ENCODE measurements at regions not wholly inside any gene's neighbourhood (a gene's known extent, or its start where the extent isn't known, plus 50 kb on each side); places are given as distances from the start of the nearest gene placed in this dataset.

DNA sequence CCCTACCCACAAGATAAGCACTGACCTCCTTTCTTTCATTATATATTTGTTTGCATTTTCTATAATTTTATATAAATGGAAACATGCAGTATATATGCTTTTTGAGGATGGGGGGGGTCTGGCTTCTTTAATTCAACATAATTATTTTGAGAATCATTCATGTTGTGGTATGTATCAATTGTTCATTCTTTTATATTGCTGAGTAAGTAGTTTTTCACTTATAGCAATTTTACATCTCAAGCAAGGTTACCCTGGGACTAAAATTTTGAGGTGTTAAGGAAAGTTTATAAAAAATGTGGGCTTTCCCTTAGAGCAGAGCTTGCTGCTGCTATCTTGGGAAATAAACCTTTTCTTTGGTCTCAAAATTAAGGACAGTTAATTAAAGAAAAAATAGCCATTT, 89.9 kb upstream of the EGLN3 start:
- Histone ChIP-seq H3K9me3 (no peaks in the 10 kb centered on the region), H3K4me1 (peaks cover 17% of the 10 kb centered on the region), H3K27ac (no peak overlapping the region), H3K4me2 (no peak overlapping the region), H3K4me3 (no peak overlapping the region)
- POLR2A ChIA-PET: no interaction called here
- ATAC-seq (no peak), FAIRE-seq (no peak), DNase-seq (ENCODE audit: low read depth in 1 of 2, low spot score in 1 of 2) (no peak)
- CTCF ChIA-PET: interaction anchor here (1.6 kb wide), 1 partner anchor 20 kb away, joined by 4 read pairs; no protein-coding TSS in a partner anchor
- TF ChIP-seq, protein P1, sequence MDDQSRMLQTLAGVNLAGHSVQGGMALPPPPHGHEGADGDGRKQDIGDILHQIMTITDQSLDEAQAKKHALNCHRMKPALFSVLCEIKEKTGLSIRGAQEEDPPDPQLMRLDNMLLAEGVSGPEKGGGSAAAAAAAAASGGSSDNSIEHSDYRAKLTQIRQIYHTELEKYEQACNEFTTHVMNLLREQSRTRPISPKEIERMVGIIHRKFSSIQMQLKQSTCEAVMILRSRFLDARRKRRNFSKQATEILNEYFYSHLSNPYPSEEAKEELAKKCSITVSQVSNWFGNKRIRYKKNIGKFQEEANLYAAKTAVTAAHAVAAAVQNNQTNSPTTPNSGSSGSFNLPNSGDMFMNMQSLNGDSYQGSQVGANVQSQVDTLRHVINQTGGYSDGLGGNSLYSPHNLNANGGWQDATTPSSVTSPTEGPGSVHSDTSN (IDR thresholded peaks at IDR 0.05): no peak
- TF ChIP-seq MAFK (IDR thresholded peaks at IDR 0.05; ENCODE audit: partially characterized antibody): peak; percentile 91
- TF ChIP-seq KDM1A (IDR thresholded peaks at IDR 0.05; ENCODE audit: low read depth): no peak
- no peak for TF ChIP-seq PHF8 (IDR thresholded peaks at IDR 0.05; ENCODE audit: borderline replicate concordance, low read depth)
- no peak for TF ChIP-seq SREBF2 (IDR thresholded peaks at IDR 0.05)
- no peak for TF ChIP-seq FOSB (CRISPR knock-in tag; IDR thresholded peaks at IDR 0.05)
- TF ChIP-seq JUNB (IDR thresholded peaks at IDR 0.05): no peak
- no peak for TF ChIP-seq SMC3 (IDR thresholded peaks at IDR 0.05)

DNA sequence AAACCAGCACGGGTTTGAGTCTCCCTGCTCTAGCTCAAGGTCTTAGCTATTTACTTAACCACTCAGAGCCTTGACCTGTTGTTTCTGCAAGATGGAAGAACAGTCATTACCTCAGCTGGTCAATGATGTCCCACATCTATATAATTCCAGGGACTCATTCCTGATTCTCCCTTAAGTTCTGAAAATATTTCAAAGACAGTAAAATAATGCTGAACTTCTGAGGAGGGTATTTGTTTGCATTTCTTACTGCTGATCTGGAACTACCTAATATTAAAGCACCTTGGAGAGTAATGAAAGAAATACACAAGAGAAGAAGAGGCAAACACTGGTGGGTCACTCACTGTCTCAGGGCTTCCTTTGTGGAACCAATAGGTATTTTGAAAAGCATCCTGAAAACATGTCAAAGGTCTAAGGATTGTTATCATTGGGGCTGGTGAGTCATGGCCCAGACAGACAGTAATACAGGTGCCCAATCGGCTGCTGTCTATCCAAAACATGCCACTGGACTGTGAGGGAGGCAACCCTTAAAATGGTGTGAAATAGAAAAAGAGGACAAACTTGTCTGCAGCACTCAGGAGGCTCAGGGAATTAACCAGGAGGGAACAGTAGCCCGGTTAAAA, 88.7 kb upstream of the EGLN3 start:
- WGBS (ENCODE audit: missing lambda C conversion rate): 44% methylated on average over 3 of the region's 3 CpGs
- Histone ChIP-seq H3K9me3 (no peaks in the 10 kb centered on the region), H3K4me1 (peaks cover 23% of the 10 kb centered on the region), H3K4me3 (no peak overlapping the region), H3K27ac (no peak overlapping the region), H3K4me2 (no peak overlapping the region)
- POLR2A ChIA-PET: no interaction called here
- ATAC-seq (no peak), FAIRE-seq (no peak), DNase-seq (ENCODE audit: low read depth in 1 of 2, low spot score in 1 of 2) (no peak)
- TF ChIP-seq GATA3 (IDR thresholded peaks at IDR 0.05; ENCODE audit: borderline replicate concordance) (no peak), HDAC2 (IDR thresholded peaks at IDR 0.05) (no peak), BHLHE40 (IDR thresholded peaks at IDR 0.05; ENCODE audit: low read depth, low read length) (no peak), ZNF302 (CRISPR knock-in tag; IDR thresholded peaks at IDR 0.05) (no peak)
- TF ChIP-seq, protein P2, sequence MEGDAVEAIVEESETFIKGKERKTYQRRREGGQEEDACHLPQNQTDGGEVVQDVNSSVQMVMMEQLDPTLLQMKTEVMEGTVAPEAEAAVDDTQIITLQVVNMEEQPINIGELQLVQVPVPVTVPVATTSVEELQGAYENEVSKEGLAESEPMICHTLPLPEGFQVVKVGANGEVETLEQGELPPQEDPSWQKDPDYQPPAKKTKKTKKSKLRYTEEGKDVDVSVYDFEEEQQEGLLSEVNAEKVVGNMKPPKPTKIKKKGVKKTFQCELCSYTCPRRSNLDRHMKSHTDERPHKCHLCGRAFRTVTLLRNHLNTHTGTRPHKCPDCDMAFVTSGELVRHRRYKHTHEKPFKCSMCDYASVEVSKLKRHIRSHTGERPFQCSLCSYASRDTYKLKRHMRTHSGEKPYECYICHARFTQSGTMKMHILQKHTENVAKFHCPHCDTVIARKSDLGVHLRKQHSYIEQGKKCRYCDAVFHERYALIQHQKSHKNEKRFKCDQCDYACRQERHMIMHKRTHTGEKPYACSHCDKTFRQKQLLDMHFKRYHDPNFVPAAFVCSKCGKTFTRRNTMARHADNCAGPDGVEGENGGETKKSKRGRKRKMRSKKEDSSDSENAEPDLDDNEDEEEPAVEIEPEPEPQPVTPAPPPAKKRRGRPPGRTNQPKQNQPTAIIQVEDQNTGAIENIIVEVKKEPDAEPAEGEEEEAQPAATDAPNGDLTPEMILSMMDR (IDR thresholded peaks at IDR 0.05): no peak
- TF ChIP-seq, protein P3, sequence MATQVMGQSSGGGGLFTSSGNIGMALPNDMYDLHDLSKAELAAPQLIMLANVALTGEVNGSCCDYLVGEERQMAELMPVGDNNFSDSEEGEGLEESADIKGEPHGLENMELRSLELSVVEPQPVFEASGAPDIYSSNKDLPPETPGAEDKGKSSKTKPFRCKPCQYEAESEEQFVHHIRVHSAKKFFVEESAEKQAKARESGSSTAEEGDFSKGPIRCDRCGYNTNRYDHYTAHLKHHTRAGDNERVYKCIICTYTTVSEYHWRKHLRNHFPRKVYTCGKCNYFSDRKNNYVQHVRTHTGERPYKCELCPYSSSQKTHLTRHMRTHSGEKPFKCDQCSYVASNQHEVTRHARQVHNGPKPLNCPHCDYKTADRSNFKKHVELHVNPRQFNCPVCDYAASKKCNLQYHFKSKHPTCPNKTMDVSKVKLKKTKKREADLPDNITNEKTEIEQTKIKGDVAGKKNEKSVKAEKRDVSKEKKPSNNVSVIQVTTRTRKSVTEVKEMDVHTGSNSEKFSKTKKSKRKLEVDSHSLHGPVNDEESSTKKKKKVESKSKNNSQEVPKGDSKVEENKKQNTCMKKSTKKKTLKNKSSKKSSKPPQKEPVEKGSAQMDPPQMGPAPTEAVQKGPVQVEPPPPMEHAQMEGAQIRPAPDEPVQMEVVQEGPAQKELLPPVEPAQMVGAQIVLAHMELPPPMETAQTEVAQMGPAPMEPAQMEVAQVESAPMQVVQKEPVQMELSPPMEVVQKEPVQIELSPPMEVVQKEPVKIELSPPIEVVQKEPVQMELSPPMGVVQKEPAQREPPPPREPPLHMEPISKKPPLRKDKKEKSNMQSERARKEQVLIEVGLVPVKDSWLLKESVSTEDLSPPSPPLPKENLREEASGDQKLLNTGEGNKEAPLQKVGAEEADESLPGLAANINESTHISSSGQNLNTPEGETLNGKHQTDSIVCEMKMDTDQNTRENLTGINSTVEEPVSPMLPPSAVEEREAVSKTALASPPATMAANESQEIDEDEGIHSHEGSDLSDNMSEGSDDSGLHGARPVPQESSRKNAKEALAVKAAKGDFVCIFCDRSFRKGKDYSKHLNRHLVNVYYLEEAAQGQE (IDR thresholded peaks at IDR 0.05): no peak
- CTCF ChIA-PET: interaction anchor here (2.2 kb wide), 2 partner anchors 59 to 191 kb away, joined by 7 to 8 read pairs; no protein-coding TSS in a partner anchor

DNA sequence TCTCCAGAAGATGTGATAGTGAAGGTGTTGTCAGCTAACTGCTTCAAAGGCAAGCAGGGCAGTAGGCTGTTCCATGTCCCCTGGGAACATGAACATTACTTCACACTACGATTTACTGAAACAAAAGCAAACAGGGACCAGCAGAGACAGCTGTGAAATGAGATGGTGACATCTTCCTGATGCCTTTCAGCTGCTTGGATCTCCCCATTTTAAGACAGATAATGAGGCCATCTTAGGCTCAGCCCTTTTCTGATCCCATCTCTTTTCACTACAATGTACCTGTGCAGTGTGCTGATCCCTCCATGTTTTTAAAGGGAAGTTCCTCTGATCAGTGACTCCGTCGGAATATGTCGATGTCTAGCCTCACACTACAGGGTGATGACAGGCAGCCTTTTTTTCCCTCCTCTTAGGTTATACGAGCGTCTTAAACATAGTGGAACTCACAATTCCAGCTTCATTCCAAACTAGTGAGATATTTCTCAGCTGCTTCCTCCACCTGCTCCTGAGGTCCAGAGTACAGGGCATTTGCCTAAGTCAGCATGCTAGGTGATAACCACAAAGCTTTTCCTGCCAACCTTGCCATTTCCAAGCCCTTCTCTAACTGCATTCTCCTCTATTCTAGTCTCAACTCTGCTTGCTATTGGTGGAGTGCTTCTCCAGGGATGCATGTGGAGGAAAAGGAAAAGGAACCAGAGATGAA, 87.6 kb upstream of the EGLN3 start:
- CTCF ChIA-PET: interaction anchor here (2.2 kb wide), 2 partner anchors 60 to 190 kb away, joined by 7 to 8 read pairs; no protein-coding TSS in a partner anchor
- no peak overlapping the region for H3K4me2 ChIP-seq
- no peak overlapping the region for H3K4me3 ChIP-seq
- 76% methylated on average over 6 of the region's 6 CpGs for WGBS (ENCODE audit: missing lambda C conversion rate)
- DNase-seq (ENCODE audit: low read depth in 1 of 2, low spot score in 1 of 2) (no peak), FAIRE-seq (no peak), ATAC-seq (no peak)
- no peaks in the 10 kb centered on the region for H3K9me3 ChIP-seq
- H3K4me1 ChIP-seq: peaks cover 14% of the 10 kb centered on the region
- POLR2A ChIA-PET: no interaction called here
- no peak overlapping the region for H3K27ac ChIP-seq
- TF ChIP-seq, protein P4, sequence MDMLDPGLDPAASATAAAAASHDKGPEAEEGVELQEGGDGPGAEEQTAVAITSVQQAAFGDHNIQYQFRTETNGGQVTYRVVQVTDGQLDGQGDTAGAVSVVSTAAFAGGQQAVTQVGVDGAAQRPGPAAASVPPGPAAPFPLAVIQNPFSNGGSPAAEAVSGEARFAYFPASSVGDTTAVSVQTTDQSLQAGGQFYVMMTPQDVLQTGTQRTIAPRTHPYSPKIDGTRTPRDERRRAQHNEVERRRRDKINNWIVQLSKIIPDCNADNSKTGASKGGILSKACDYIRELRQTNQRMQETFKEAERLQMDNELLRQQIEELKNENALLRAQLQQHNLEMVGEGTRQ (IDR thresholded peaks at IDR 0.05): no peak
- TF ChIP-seq MYC (IDR thresholded peaks at IDR 0.05; ENCODE audit: borderline replicate concordance, low read length): no peak
- TF ChIP-seq, protein P5, sequence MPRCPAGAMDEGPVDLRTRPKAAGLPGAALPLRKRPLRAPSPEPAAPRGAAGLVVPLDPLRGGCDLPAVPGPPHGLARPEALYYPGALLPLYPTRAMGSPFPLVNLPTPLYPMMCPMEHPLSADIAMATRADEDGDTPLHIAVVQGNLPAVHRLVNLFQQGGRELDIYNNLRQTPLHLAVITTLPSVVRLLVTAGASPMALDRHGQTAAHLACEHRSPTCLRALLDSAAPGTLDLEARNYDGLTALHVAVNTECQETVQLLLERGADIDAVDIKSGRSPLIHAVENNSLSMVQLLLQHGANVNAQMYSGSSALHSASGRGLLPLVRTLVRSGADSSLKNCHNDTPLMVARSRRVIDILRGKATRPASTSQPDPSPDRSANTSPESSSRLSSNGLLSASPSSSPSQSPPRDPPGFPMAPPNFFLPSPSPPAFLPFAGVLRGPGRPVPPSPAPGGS (IDR thresholded peaks at IDR 0.05): no peak
- no peak for TF ChIP-seq RARB (CRISPR knock-in tag; IDR thresholded peaks at IDR 0.05)
- TF ChIP-seq JUNB (IDR thresholded peaks at IDR 0.05): no peak
- no peak for TF ChIP-seq JUN (IDR thresholded peaks at IDR 0.05)
- TF ChIP-seq, protein P3 (IDR thresholded peaks at IDR 0.05): no peak
- no peak for TF ChIP-seq RCOR1 (IDR thresholded peaks at IDR 0.05; ENCODE audit: low read depth, low read length)
